Hepatocyte (in vitro differentiated cells): ENCODE measurements at regions not wholly inside any gene's neighbourhood (a gene's known extent, or its start where the extent isn't known, plus 50 kb on each side); places are given as distances from the start of the nearest gene placed in this dataset.

Experiments
- DNase-seq: peaks from one replicate; pipeline ENCODE4 v3.0.0-alpha.2; 2016; ENCODE audit warnings: low spot score
- H2AFZ ChIP-seq: fragments of 200-600 bp; sonication (generic); 2 replicates; pipeline ENCODE4 v1.6.0; 2016; ENCODE audit warnings: antibody characterized with exemption, mild to moderate bottlenecking
- H3K27ac ChIP-seq: fragments of 200-600 bp; sonication (generic); 2 replicates; pipeline ENCODE4 v1.5.1; 2016; ENCODE audit warnings: mild to moderate bottlenecking
- H3K27me3 ChIP-seq: fragments of 200-600 bp; sonication (generic); 2 replicates; pipeline ENCODE4 v1.6.1; 2016
- H3K36me3 ChIP-seq: fragments of 200-600 bp; sonication (generic); replicated peaks from 2 replicates; pipeline ENCODE4 v1.5.1; 2016; ENCODE audit warnings: low read depth; ENCODE audit not compliant: insufficient read depth
- H3K4me1 ChIP-seq: fragments of 200-600 bp; sonication (generic); 2 replicates; pipeline ENCODE4 v1.5.1; 2016; ENCODE audit warnings: mild to moderate bottlenecking, moderate library complexity; ENCODE audit not compliant: insufficient read depth
- H3K4me2 ChIP-seq: fragments of 200-600 bp; sonication (generic); 2 replicates; pipeline ENCODE4 v1.6.0; 2016
- H3K4me3 ChIP-seq: fragments of 200-600 bp; sonication (generic); 2 replicates; pipeline ENCODE4 v1.5.1; 2016; ENCODE audit warnings: mild to moderate bottlenecking
- H3K79me2 ChIP-seq: fragments of 200-600 bp; sonication (generic); 2 replicates; pipeline ENCODE4 v1.6.0; 2017; ENCODE audit warnings: mild to moderate bottlenecking
- H3K9me2 ChIP-seq: fragments of 200-600 bp; sonication (generic); replicated peaks from 2 replicates; pipeline ENCODE4 v1.6.0; 2017; ENCODE audit warnings: mild to moderate bottlenecking; ENCODE audit not compliant: insufficient read depth
- H3K9me3 ChIP-seq: fragments of 200-600 bp; sonication (generic); 2 replicates; pipeline ENCODE4 v1.5.1; 2016; ENCODE audit warnings: low read depth, mild to moderate bottlenecking
- H4K20me1 ChIP-seq: fragments of 200-600 bp; sonication (generic); 2 replicates; pipeline ENCODE4 v1.6.0; 2016; ENCODE audit warnings: mild to moderate bottlenecking; ENCODE audit not compliant: insufficient read depth, poor library complexity, severe bottlenecking
- EZH2 ChIP-seq: fragments of 200-600 bp; sonication (generic); IDR thresholded peaks from 2 replicates; pipeline ENCODE4 v1.6.1; 2016; ENCODE audit warnings: antibody characterized with exemption, mild to moderate bottlenecking, borderline replicate concordance
- EZH2phosphoT487 ChIP-seq: fragments of 200-600 bp; sonication (generic); IDR thresholded peaks from one replicate; pipeline ENCODE4 v1.6.1; 2018; ENCODE audit warnings: antibody characterized with exemption, mild to moderate bottlenecking, low read depth, moderate library complexity; ENCODE audit not compliant: unreplicated experiment, severe bottlenecking
- WGBS: methylation state at CpG from one replicate; pipeline ENCODE4 v1.1.6; 2016; ENCODE audit warnings: low lambda C conversion rate; ENCODE audit errors: missing lambda C conversion rate; 5-methylcytosine and 5-hydroxymethylcytosine counted together
- TF ChIP-seq, protein P1 (sequence below): fragments of 200-600 bp; sonication (generic); IDR thresholded peaks from 2 replicates; pipeline ENCODE4 v1.5.1; 2016; ENCODE audit warnings: antibody characterized with exemption, mild to moderate bottlenecking; ENCODE audit not compliant: poor library complexity

DNA sequence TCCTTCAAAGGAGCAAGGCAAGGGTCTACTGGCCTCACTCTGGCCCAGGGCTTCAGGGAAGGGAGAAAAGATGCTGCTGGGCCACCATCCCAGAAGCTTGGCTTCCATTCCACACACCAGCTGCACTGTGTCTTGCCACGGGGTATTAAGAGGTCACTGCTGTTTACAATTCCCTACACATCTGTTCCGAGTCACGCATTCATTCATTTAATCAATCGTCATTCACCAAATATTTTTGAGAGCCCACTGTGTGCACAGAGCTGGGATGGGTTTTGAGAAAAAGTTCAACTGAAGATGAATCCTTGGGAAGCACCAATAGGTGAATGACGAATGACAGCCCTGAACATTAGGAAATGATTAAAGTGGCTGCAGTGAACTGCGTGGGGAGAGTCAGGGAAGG lies 101.7 kb downstream of the NAV1 start:
- Histone ChIP-seq H3K9me2 (no peaks in the 10 kb centered on the region), H3K36me3 (no peaks in the 10 kb centered on the region), H3K27me3 (no peaks in the 10 kb centered on the region), H3K4me2 (no peak overlapping the region), H3K27ac (no peak overlapping the region), H4K20me1 (no peaks in the 10 kb centered on the region), H3K79me2 (no peaks in the 10 kb centered on the region), H3K4me3 (no peak overlapping the region), H2AFZ (no peak overlapping the region), H3K4me1 (peaks cover 6% of the 10 kb centered on the region), H3K9me3 (no peaks in the 10 kb centered on the region)
- no peak for DNase-seq
- TF ChIP-seq EZH2phosphoT487 (no peak), EZH2 (no peak)
- TF ChIP-seq, protein P1, sequence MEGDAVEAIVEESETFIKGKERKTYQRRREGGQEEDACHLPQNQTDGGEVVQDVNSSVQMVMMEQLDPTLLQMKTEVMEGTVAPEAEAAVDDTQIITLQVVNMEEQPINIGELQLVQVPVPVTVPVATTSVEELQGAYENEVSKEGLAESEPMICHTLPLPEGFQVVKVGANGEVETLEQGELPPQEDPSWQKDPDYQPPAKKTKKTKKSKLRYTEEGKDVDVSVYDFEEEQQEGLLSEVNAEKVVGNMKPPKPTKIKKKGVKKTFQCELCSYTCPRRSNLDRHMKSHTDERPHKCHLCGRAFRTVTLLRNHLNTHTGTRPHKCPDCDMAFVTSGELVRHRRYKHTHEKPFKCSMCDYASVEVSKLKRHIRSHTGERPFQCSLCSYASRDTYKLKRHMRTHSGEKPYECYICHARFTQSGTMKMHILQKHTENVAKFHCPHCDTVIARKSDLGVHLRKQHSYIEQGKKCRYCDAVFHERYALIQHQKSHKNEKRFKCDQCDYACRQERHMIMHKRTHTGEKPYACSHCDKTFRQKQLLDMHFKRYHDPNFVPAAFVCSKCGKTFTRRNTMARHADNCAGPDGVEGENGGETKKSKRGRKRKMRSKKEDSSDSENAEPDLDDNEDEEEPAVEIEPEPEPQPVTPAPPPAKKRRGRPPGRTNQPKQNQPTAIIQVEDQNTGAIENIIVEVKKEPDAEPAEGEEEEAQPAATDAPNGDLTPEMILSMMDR = no peak
- 90% methylated on average over 6 of the region's 6 CpGs for WGBS

- Histone ChIP-seq H3K9me3 (no peaks in the 10 kb centered on the region), H3K4me3 (no peak overlapping the region), H3K4me2 (no peak overlapping the region), H3K27me3 (peaks cover 6% of the 10 kb centered on the region), H3K27ac (no peak overlapping the region), H4K20me1 (no peaks in the 10 kb centered on the region), H3K4me1 (peaks cover 6% of the 10 kb centered on the region), H3K9me2 (no peaks in the 10 kb centered on the region), H3K36me3 (no peaks in the 10 kb centered on the region), H2AFZ (no peak overlapping the region), H3K79me2 (no peaks in the 10 kb centered on the region)
- TF ChIP-seq, protein P1 = no peak
- TF ChIP-seq EZH2 (no peak), EZH2phosphoT487 (no peak)
- 82% methylated on average over 4 of the region's 4 CpGs for WGBS
- DNase-seq = no peak
These were observed 102.8 kb downstream of the NAV1 start for GRCh38 chr1:201641524-201642253.

DNA sequence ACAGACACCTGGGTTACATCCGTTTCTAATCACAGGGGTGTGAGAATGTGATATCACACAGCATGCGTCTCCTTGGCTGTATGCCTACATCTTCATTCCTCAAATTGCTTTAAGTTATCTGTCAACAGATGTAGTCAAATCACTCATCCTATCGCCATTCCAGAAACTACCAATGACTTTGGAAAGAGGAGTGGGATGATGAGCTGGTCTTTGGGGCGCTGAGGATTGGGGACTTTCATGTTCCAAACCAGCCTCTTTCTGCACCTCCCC lies 104.8 kb downstream of the NAV1 start:
- no peak overlapping the region for H2AFZ ChIP-seq
- no peaks in the 10 kb centered on the region for H4K20me1 ChIP-seq
- H3K27me3 ChIP-seq = peaks cover 15% of the 10 kb centered on the region
- no peaks in the 10 kb centered on the region for H3K79me2 ChIP-seq
- H3K4me3 ChIP-seq = no peak overlapping the region
- DNase-seq = no peak
- H3K4me1 ChIP-seq = peaks cover 8% of the 10 kb centered on the region
- no peak overlapping the region for H3K4me2 ChIP-seq
- H3K36me3 ChIP-seq = no peaks in the 10 kb centered on the region
- no peak overlapping the region for H3K27ac ChIP-seq
- no peaks in the 10 kb centered on the region for H3K9me3 ChIP-seq
- H3K9me2 ChIP-seq = no peaks in the 10 kb centered on the region
- 75% methylated on average over 4 of the region's 4 CpGs for WGBS
- TF ChIP-seq, protein P1 = no peak
- TF ChIP-seq EZH2 (no peak), EZH2phosphoT487 (no peak)
